HG03280 (cell line): ENCODE measurements at regions not wholly inside any gene's neighbourhood (a gene's known extent, or its start where the extent isn't known, plus 50 kb on each side); places are given as distances from the start of the nearest gene placed in this dataset.

ENCODE experiments used
- ATAC-seq: cut with Tn5 transposase; IDR thresholded peaks from one replicate; pipeline ENCODE4 v1.9.1; 2021; ENCODE audit warnings: mild to moderate bottlenecking, moderate library complexity; ENCODE audit not compliant: unreplicated experiment

DNA sequence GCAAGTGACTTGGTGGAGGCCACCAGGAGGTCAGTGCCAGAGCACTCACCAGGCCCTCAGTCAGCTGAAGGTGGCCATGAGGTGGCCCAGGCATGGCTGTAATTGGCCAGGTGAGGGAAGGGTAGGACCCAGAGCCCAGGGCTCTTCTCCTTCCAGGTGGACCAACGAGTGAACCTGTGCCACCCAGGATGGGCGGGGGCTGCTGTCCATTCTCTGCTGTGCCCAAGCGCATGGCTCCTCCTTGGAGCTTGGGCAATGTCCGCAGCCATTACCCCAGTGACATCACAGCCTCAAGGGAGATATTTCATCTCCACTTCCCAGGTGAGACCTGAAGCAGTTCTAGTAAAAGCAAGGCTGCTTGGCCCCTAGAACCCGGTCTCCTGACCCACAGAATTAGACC is 303.0 kb upstream of the FOXF1 start:
- ATAC-seq: no peak

DNA sequence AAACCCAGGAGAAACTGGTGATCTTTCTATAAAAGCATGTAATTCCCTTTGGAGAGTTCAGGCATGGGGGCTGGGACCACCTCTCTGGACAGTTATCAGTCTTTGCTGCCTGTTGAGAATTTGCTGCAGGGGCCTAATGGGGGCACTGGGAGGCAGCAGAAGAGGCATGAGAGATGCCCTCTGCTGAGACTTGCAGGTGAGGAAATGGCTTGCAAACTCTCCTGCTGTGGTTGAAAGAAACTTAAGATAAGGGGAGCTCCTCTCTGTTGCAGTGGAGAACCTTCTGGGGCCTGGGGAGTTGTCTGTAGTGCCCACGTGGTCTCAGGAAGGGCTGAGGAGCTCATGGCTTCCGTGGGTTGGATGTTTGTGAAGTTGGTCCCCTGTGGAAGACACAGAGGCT is 301.1 kb upstream of the FOXF1 start:
- ATAC-seq: no peak

DNA sequence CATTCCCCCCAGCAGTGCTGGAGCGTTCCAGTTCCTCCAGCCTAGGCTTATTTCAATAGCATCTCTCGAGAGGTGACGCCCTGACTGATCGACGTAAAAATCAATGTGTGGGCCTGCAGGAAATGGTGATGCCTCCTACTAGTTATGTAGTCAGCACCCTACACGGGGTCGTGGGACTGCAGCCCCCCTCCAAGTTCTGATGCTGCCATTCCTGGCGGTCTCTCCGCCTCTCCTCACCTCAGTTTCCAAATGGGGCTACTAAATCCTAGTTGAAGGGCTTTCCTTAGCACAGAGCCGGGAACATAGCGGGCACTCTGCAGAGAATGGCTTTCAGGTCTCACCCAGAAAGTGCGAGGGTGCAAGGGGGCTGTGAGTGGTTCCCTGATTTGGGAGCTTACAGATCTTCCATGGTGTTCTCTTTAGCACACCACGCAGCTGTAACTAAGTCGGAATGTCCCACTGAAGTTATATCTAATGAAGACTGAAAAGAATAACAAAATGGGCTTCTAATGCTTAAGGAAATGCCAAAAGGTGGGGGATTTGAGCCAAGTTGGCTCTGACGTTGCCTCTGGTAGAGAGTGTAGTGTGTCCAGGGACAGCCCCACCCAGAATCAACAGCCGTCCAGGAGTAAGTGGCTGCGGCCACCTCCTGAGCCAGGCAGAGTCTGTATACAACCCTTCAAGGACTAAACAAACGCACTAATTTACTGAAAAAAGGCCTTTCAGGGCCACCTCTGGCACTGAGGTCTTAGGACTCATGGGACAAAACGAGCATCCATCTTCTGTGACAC is 299.7 kb upstream of the FOXF1 start:
- no peak for ATAC-seq

DNA sequence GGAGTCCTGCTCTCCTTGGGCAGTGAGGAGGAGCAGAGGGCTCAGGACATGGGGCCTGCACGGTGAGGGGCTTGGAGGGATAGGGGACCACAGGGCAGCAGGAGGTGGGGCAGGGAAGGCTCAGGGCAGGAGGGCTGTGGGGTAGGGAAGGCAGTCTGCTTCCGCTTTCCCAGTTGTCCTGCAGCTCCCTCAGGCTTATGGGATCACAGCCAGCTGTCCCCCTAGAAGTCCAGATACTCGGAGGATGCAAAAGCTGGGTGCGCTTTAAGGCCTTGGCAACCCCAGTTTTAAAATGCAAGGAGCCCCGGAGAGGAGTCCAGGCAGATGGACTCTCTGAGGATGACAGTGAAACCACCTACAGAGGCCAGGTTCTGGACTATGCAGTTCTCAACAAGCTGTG is 299.1 kb upstream of the FOXF1 start:
- no peak for ATAC-seq

DNA sequence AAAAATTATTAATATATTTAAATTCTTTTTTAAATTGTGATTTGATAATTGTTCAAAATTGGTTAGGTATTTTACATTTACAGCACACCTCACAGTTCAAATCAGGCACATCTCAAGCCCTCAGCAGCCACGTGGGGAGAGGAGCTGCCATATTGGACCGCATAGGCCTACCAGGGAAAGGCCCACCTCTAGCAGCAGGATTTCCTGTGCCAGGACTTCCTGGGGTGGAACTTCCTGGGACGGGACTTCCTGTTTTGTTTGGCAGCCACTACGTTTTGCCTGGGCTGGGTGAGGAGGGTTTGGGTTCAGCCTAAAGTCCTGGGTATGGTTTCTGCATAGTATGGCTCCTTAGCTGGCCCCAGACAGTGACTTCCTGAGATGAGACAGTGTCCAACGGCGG is 298.5 kb upstream of the FOXF1 start:
- ATAC-seq: no peak

DNA sequence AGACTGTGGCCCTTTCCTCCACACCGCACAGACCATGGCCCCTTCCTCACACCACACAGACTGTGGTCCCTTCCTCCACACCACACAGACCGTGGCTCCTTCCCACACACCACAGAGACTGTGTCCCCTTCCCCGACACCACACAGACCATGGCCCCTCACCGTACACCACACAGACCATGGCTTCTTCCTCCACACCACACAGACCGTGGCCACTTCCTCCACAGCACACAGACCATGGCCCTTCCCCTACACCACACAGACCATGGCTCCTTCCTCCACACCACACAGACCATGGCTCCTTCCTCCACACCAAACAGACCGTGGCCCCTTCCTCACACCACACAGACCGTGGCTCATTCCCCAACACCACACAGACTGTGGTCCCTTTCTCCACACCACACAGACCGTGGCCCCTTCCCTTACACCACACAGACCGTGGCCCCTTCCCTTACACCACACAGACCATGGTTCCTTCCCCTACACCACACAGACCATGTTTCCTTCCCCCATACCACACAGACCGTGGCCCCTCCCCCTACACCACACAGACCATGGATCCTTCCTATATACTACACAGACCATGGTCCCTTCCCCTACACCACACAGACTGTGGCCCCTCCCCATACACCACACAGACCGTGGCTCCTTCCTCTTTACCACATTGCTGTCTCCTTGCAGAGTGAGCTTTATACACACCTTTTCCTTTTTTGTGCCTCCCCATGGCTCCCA is 297.5 kb upstream of the FOXF1 start:
- no peak for ATAC-seq

DNA sequence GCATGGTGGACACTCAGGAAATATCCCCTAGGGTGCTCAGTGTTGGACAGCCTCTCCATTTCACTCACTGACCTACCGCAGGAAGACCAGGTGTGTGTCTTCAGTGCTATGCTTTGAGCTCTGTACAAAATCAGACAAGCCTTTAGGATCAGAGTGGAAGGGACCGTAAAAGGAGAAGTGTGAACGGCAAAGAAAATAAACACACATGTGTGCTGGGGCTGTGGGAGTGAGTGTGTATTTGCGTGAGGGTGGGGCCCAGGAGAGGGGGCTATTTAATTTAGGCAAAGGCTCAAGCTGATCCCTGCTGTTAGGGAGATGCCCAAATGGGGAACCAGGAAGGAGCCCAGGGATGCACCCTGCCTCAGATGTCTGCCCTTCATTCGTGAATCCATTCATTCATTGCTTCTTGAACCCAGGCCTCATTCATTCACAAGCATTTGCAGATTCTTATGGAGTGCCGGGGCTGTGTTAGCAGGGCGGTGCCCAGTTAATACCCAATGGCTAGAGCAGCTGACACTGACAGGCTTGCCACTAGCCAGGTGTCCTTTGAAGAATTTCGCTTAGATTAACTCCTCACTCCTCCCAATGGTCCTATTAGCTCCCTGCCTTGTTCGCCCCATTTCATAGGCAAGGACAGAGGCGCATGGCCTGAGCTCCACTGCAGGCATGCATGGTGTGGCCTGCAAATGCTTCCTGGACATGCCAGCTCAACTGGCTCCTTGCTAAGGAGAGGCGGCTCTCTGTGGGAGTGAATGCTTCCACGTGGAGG is 296.7 kb upstream of the FOXF1 start:
- no peak for ATAC-seq

DNA sequence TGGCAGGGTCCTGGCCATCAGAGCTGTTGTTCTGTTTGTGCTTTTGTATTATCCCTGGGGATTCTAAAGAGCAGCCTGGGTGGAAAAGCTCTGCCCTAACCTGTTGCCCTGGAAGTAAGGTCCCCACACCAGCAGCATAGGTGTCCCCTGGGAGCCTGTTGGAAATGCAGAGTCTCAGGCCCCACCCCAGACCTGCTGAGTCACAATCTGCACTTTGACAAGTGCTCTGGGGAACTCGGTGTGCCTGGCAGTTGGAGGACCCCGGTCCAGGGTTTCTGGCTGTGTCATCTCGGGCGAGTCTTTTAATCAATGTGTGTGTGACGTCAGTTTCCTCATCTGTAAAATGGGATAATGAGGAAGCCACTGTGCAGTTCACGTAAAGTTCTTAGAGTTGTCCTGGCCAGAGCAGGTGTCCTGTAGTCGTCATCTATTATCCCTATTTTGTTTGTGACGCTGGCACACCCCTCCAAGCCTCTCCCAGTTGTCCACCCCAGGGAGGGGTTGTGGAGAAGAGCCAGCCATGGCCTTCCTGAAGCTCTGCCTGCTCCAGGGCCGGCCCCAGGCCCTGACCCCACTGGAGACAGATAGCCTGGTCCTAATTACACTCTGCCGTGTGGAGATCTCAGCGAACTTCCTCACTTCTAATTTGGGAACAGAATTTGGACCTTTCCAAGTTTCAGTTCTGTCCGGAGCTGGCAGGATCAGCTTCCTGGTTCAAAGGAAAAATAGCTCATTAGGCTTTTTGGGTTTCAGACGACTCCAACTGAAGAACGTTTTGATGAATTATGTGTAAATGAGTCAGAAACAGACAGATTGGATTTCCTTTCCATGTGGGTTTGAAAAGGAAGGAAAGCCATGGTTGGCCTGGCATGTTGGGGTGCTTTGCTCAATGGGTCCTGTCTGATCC is 295.7 kb upstream of the FOXF1 start:
- no peak for ATAC-seq

DNA sequence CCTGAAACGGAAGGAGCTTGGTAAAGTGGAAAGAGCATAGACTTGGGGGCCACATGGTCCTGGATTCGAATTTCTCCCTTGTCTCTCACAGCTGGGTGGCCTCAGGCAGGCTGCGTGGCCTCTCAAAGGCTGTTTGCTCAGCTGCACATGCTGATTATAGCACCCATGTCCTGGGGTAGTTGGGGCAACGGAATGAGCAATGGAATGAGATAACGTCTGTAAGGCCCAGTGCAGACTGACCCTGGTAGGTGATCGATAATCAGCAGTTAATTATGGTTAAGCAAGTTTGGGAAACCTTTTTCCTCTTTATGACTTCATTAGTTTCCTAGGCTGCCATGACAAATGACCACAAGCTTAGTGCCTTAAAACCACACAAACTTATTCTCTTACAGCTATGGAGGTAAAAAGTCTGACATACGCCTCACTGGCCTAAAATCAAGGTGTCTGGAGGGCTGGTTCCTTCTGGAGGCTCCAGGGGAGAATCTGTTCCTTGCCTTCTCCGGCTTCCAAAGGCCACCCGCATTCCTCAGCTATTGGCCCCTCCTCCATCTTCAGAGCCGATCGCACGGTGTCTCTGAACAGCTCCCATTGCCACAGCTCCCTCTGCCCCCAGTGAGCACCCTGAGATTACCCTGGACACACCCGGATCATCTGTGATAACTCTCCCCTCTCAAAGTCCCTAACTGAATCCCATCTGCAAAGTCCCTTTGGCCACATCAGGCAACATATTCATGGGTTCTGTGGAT is 294.9 kb upstream of the FOXF1 start:
- no peak for ATAC-seq

DNA sequence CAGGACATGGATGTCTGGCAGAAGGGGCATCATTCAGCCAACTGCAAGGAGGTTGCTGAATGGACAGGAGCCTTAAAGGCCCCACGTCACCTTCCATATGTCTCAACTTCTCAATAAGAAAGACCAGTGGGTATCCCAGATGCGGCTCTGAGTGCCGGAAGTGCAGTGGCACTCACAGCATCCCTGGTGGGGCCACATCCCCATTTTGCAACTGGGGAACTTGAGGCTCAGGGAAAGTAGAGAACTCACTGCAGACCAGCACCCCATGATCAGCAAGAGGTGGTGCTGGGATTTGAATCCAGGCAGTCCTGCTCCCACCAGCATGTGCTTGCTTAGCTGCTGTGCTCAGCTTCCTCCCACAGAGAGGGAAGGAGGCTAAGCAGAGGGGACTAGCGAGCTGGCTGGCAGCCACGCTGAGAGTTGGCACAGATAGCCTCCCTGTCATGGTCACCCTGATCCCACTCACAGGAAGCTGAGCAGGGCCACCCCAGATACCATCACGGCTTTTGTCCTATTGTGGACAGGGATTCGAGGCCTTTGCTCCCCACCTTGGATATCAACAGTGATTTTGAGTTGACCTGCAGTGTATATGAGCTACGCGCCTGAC is 294.2 kb upstream of the FOXF1 start:
- ATAC-seq: no peak

DNA sequence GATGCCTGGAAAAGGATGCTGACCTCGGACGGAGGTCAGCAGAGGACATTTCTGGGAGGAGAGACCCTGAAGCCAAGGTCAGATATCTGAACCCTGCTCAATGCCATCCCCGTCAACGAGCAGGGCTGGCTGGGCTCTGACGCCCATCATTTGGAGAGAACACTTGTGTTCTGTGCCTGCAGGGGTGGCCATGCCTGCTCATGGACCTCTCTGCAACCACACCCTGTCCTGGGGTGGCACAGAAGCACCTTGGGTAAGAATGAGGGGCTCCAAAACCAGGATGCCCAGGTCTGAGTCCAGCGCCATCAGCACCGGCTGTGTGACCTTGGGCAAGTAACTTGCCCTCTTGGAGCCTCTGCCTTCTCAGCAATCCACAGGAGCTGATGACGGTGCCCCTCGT is 293.7 kb upstream of the FOXF1 start:
- no peak for ATAC-seq

DNA sequence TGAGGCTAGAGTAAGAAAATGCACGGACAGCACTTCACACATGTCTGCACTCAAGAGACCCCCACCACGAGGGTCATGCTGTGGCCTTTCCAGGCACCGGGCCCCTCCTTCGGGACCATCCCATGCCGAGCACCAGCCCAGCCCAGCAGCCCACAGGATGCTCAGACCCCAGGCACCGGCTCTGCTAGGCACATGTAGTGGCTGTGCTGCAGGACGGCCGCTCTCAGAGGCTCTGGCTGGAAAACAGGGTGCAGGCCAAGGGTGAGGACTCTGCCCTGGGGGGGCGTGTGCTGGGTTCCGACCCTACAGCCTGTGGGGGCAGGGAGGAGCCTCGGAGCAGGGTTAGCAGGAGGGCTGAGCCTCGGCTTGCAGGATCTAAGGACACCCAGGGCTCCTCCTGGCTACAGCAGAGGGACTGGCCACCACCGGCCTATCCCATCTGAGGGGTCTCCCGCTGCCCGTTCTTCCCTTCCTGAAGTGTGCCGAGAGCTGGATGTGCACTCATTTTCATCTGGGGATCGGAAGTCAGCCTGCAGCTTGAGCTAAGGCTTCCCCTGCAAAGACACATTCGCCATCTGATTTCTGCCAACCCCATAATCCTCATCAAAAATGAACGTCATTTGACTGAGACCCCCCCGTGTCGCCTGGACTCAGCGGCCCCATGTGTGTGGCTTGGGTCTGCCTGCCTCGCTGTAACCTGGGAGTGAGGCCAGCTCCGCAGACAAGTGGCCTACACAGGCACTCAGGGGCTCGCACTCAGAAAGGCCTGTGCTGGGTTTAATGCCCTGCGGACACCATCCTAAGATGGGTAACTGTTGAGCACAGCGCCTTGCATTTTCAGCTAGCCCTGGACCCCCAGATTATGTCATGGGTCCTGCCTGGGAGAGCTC is 293.1 kb upstream of the FOXF1 start:
- ATAC-seq: no peak

DNA sequence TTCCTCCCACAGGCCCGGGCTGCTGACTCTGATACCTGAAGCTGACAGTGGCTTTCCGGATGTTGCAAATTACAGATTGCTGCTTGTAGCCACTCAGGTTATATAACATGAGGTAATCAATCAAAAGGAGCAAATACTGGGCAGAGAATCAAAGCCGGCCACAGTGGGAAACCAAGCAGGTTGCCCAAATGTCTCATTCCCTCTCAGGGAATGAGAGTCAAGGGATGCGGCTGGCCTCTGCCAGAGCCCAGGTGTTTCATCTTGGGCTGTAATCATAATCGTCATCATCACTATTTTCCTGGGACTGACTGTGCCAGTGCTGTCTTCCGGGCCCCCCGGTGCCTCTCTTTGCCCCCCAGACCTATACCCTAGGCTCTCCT is 292.4 kb upstream of the FOXF1 start:
- ATAC-seq: no peak

DNA sequence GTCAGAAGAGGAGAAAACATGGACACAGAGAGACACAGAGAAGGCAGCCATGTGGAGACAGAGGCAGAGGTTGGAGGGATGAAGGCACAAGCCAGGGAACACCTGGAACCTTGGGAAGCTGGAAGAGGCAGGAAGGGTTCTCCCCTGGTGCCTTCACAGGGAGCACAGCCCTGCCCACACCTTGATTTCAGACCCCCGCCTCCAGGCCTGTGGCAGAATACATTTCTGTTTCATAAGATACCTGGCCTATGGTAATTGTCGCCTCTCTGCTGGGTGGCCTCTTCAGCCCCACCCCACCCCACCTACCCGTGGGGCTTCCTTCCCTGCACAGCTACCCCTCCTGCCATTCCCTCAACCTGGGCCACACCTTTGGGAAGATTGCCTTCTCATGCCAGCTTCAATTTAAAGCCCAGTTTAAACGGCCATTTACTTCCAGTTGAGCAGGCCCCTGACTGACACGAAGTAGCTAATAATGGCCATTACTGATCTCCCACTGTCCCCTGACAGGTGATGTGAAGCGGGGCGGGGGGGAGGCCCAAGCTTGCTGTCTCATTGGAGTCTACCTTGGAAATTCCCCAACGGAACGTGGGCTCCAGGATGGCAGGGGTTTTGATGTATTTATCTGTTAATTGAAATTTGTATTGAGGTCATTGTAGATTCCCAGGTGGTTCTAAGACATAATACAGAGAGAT is 291.7 kb upstream of the FOXF1 start:
- no peak for ATAC-seq

DNA sequence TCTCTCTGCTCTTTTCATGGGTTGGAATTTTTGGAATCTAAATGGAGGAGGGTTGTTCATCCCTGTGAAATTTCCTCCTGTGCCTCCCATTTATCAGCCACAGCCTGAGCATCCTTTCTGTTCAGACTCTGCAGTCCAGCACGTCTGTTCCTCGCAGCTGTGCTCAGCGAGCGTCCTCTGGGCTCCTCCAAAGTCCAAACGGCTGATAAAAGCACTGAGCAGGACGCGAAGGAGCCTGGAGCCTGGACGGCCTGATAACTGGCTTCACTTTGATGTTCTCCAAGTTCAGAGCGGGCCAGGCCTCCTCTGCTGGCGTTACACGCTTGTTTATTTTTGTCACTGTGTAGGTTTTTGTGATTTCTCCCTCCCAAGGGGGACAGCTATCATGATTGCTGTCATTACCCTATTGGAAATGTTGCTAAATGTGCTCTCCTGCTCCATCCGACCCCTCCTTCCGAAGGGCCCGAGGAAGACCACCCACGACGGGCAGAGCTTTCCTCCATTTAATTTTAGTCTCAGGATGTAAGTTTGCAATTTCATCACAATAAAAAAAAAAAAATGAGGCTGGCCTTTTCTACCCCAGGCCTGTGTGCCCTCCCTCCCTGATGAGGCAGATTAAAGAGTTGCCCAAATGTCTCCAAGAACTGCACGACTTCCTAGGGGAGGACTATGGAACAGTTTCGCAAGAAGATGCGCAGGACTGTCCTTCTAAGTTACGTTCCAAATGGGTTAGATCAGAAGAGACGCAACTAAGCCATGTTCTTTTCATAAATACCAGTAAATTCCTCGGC is 290.5 kb upstream of the FOXF1 start:
- ATAC-seq: no peak

DNA sequence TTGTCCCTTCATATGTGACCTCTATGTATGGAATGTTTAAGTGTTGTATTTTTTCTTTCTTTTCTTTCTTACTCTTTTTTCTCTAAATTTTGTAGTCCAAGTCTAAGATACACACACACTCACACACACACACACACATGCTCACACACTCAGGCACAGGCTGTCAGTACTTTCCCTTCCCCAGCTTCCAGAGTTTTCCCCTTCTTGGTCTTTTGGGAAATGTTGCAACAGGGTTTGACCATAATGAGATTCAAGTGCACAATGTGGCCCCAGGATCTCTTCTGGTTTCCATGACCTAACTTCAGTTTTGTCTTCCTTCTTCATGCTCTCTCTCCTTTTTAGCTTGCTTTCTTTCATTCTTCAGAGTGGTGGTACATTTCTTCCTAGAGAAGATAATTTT is 289.8 kb upstream of the FOXF1 start:
- ATAC-seq: no peak

DNA sequence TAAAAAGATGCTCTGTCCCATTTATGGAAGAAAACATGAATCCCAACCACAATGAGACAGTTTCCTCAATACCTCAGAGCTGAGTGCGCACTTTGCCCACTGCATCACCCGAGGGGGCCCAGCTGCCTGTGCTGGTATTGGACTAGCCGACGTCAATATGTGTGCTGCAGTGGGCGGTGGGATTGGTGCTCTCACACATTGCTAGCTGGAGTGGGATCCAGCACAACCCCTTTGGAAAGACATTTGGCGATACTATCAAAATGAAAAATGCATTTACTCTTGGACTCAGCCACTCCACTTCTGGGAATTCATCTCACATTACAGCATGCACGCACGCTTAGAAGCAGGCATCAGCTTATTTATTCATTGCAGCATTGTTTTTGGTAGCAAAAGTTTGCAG is 289.2 kb upstream of the FOXF1 start:
- ATAC-seq: no peak
